ENCODE measurements at regions not wholly inside any gene's neighbourhood (a gene's known extent, or its start where the extent isn't known, plus 50 kb on each side); places are given as distances from the start of the nearest gene placed in this dataset.

- Mint-ChIP-seq H3K4me1 (ENCODE audit: low read depth) (no peaks in the 10 kb centered on the region), H3K27me3 (ENCODE audit: insufficient read depth) (no peaks in the 10 kb centered on the region), H3K4me3 (no peak overlapping the region), H3K36me3 (ENCODE audit: low read depth) (no peaks in the 10 kb centered on the region), H3K27ac (no peak overlapping the region), H3K9me3 (no peaks in the 10 kb centered on the region)
- intact Hi-C loops (cut with micrococcal nuclease): no loop called here
- no peak for DNase-seq (ENCODE audit: low spot score)
These were observed 90.1 kb upstream of the GSE1 start for GRCh38 chr16:85522842-85523601.

- H3K27ac Mint-ChIP-seq: no peak overlapping the region
- no peak overlapping the region for H3K4me3 Mint-ChIP-seq
- intact Hi-C loops (cut with micrococcal nuclease): no loop called here
- H3K36me3 Mint-ChIP-seq (ENCODE audit: low read depth): no peaks in the 10 kb centered on the region
- H3K4me1 Mint-ChIP-seq (ENCODE audit: low read depth): no peaks in the 10 kb centered on the region
- no peak for DNase-seq (ENCODE audit: low spot score)
- H3K27me3 Mint-ChIP-seq (ENCODE audit: insufficient read depth): peaks cover 2% of the 10 kb centered on the region
- no peaks in the 10 kb centered on the region for H3K9me3 Mint-ChIP-seq
These were observed 89.3 kb upstream of the GSE1 start for GRCh38 chr16:85523602-85524364.

- Mint-ChIP-seq H3K4me3 (no peak overlapping the region), H3K27ac (no peak overlapping the region)
- intact Hi-C loops (cut with micrococcal nuclease): no loop called here
These were observed 88.8 kb upstream of the GSE1 start for GRCh38 chr16:85524365-85524629.

GRCh38 chr16:85524630-85525419 lies 88.3 kb upstream of the GSE1 start:
- intact Hi-C loops (cut with micrococcal nuclease): no loop called here
- Mint-ChIP-seq H3K9me3 (no peaks in the 10 kb centered on the region), H3K36me3 (ENCODE audit: low read depth) (no peaks in the 10 kb centered on the region), H3K27me3 (ENCODE audit: insufficient read depth) (peaks cover 4% of the 10 kb centered on the region), H3K27ac (no peak overlapping the region), H3K4me3 (no peak overlapping the region), H3K4me1 (ENCODE audit: low read depth) (no peaks in the 10 kb centered on the region)
- no peak for DNase-seq (ENCODE audit: low spot score)

More at GRCh38 chr16:85524365-85524629, 88.8 kb upstream of the GSE1 start:
- Mint-ChIP-seq H3K4me1 (ENCODE audit: low read depth) (no peaks in the 10 kb centered on the region), H3K9me3 (no peaks in the 10 kb centered on the region), H3K36me3 (ENCODE audit: low read depth) (no peaks in the 10 kb centered on the region), H3K27me3 (ENCODE audit: insufficient read depth) (peaks cover 2% of the 10 kb centered on the region)
- no peak for DNase-seq (ENCODE audit: low spot score)

- H3K4me3 Mint-ChIP-seq: no peak overlapping the region
- no peaks in the 10 kb centered on the region for H3K4me1 Mint-ChIP-seq (ENCODE audit: low read depth)
- intact Hi-C loops (cut with micrococcal nuclease): no loop called here
- H3K9me3 Mint-ChIP-seq: no peaks in the 10 kb centered on the region
- peaks cover 4% of the 10 kb centered on the region for H3K27me3 Mint-ChIP-seq (ENCODE audit: insufficient read depth)
- H3K36me3 Mint-ChIP-seq (ENCODE audit: low read depth): no peaks in the 10 kb centered on the region
- H3K27ac Mint-ChIP-seq: no peak overlapping the region
- DNase-seq (ENCODE audit: low spot score): no peak
These were observed 87.5 kb upstream of the GSE1 start for GRCh38 chr16:85525420-85526184.

- Mint-ChIP-seq H3K4me3 (no peak overlapping the region), H3K27ac (no peak overlapping the region), H3K27me3 (ENCODE audit: insufficient read depth) (peaks cover 4% of the 10 kb centered on the region), H3K36me3 (ENCODE audit: low read depth) (no peaks in the 10 kb centered on the region), H3K4me1 (ENCODE audit: low read depth) (no peaks in the 10 kb centered on the region), H3K9me3 (no peaks in the 10 kb centered on the region)
- intact Hi-C loops (cut with micrococcal nuclease): no loop called here
- DNase-seq (ENCODE audit: low spot score): no peak
These were observed 86.7 kb upstream of the GSE1 start for GRCh38 chr16:85526185-85526974.

GRCh38 chr16:85527042-85527766 lies 85.9 kb upstream of the GSE1 start:
- Mint-ChIP-seq H3K36me3 (ENCODE audit: low read depth) (no peaks in the 10 kb centered on the region), H3K4me1 (ENCODE audit: low read depth) (no peaks in the 10 kb centered on the region), H3K4me3 (no peak overlapping the region), H3K27me3 (ENCODE audit: insufficient read depth) (peaks cover 4% of the 10 kb centered on the region), H3K9me3 (no peaks in the 10 kb centered on the region), H3K27ac (no peak overlapping the region)
- intact Hi-C loops (cut with micrococcal nuclease): no loop called here
- no peak for DNase-seq (ENCODE audit: low spot score)

- Mint-ChIP-seq H3K9me3 (no peaks in the 10 kb centered on the region), H3K4me1 (ENCODE audit: low read depth) (no peaks in the 10 kb centered on the region), H3K4me3 (no peak overlapping the region), H3K36me3 (ENCODE audit: low read depth) (no peaks in the 10 kb centered on the region), H3K27me3 (ENCODE audit: insufficient read depth) (peaks cover 4% of the 10 kb centered on the region), H3K27ac (no peak overlapping the region)
- DNase-seq (ENCODE audit: low spot score): no peak
- intact Hi-C loops (cut with micrococcal nuclease): no loop called here
These were observed 85.3 kb upstream of the GSE1 start for GRCh38 chr16:85527767-85528297.

- H3K36me3 Mint-ChIP-seq (ENCODE audit: low read depth): no peaks in the 10 kb centered on the region
- H3K27ac Mint-ChIP-seq: no peak overlapping the region
- H3K4me3 Mint-ChIP-seq: no peak overlapping the region
- intact Hi-C loops (cut with micrococcal nuclease): loop anchor here (1.0 kb wide), 1 partner anchor 82 kb away; no protein-coding TSS in a partner anchor
- H3K4me1 Mint-ChIP-seq (ENCODE audit: low read depth): no peaks in the 10 kb centered on the region
- H3K9me3 Mint-ChIP-seq: no peaks in the 10 kb centered on the region
- DNase-seq (ENCODE audit: low spot score): no peak
- H3K27me3 Mint-ChIP-seq (ENCODE audit: insufficient read depth): peaks cover 4% of the 10 kb centered on the region
These were observed 84.4 kb upstream of the GSE1 start for GRCh38 chr16:85528528-85529387.

GRCh38 chr16:85529489-85530369 lies 83.4 kb upstream of the GSE1 start:
- no peaks in the 10 kb centered on the region for H3K36me3 Mint-ChIP-seq (ENCODE audit: low read depth)
- no peak overlapping the region for H3K4me3 Mint-ChIP-seq
- intact Hi-C loops (cut with micrococcal nuclease): loop anchor here (1.0 kb wide), 1 partner anchor 81 kb away; no protein-coding TSS in a partner anchor
- H3K27me3 Mint-ChIP-seq (ENCODE audit: insufficient read depth): peaks cover 4% of the 10 kb centered on the region
- DNase-seq (ENCODE audit: low spot score): no peak
- H3K9me3 Mint-ChIP-seq: no peaks in the 10 kb centered on the region
- no peaks in the 10 kb centered on the region for H3K4me1 Mint-ChIP-seq (ENCODE audit: low read depth)
- no peak overlapping the region for H3K27ac Mint-ChIP-seq

Data from activated T-helper 1 cell treated with anti-CD3 and anti-CD28 coated beads, Interleukin-12 subunit alpha, Interleukin-12 subunit beta, Interleukin-2, Interleukin-4 antibody, amounts not matched to agents 30 ng/mL and 10 ng/mL and 1 ng/mL, durations not matched to agents 14 hours and 24 hours and 36 hours (primary cell).